NCI-H2196 (cell line): ENCODE measurements at regions not wholly inside any gene's neighbourhood (a gene's known extent, or its start where the extent isn't known, plus 50 kb on each side); places are given as distances from the start of the nearest gene placed in this dataset.

Experiments used
- DNase-seq: peaks from one replicate; lab custom pipeline; 2025; ENCODE audit not compliant: unreplicated experiment; lab: John Stamatoyannopoulos, UW

- DNase-seq, result peak; percentile 37
Observed at GRCh38 chr19:29263305-29264135, 50.6 kb upstream of the UQCRFS1 start.

DNA sequence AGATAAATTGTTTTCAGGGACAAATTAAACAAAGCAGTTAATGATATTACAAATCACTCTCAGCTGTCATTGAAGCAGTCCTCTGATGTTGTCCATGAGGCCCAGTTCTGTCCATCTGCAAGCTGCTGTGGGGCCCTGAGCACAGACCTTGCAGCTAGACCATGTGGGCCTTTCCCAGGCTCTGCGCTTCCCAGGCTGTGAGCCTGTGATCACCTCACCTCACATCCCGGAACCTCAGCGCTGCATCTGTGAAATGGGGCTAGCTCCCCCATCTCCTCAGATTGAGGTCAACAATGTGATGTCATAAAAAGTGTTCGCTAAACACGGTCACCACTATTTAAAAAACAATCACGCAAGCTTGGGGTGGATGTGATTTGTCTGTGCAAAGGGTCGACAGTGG, 51.9 kb upstream of the UQCRFS1 start:
- DNase-seq, result no peak

- DNase-seq, result no peak
Observed at GRCh38 chr19:29265436-29265835, 52.5 kb upstream of the UQCRFS1 start.

- DNase-seq, result no peak
Observed at GRCh38 chr19:29266001-29266400, 53.0 kb upstream of the UQCRFS1 start.

DNA sequence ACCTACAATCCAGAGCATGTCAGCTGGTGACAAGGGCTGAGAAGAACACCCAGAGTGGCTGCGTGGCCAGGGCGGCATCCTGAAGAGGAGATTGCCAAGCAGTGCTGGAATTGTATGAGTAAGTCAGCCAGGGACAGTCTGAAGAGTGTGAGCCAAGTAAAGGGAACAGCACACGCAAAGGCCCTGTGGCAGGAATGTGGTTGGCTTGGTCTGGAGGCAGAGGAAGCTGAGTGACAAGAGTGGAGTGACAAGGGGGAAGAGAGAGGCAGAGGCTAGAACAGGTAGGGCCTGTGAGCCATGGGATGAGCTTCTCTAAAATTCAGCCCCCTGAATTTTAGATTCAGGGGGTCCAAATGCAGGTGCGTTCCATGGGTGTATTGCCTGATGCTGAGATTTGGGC, 53.7 kb upstream of the UQCRFS1 start:
- no peak for DNase-seq

GRCh38 chr19:29267701-29268100, 54.8 kb upstream of the UQCRFS1 start:
- DNase-seq, result no peak

- DNase-seq, result no peak
Observed at GRCh38 chr19:29268103-29268502, 55.2 kb upstream of the UQCRFS1 start.

- no peak for DNase-seq
Observed at GRCh38 chr19:29268721-29269393, 55.9 kb upstream of the UQCRFS1 start.

GRCh38 chr19:29269641-29270040, 56.7 kb upstream of the UQCRFS1 start:
- no peak for DNase-seq

- no peak for DNase-seq
Observed at GRCh38 chr19:29271341-29271740, 58.4 kb upstream of the UQCRFS1 start.

DNA sequence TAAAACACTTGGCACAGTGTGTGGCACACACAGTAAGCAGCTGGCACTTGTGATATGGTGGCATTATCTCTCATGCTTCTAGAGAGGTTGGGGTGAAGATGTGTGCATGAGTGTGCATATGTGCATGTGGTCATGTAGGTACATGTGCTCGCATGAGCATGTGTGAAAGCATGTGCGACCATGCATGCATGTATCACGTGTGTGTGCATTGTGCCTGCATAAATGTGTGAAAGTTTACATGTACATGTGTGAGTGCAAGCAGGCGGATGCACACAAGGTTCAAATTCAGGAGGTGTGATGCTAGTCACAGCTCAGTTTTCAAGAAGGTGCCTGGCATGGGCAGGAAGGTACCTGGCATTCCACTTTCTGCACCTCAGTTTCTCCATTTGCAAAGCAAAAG, 59.0 kb upstream of the UQCRFS1 start:
- DNase-seq, result no peak

DNA sequence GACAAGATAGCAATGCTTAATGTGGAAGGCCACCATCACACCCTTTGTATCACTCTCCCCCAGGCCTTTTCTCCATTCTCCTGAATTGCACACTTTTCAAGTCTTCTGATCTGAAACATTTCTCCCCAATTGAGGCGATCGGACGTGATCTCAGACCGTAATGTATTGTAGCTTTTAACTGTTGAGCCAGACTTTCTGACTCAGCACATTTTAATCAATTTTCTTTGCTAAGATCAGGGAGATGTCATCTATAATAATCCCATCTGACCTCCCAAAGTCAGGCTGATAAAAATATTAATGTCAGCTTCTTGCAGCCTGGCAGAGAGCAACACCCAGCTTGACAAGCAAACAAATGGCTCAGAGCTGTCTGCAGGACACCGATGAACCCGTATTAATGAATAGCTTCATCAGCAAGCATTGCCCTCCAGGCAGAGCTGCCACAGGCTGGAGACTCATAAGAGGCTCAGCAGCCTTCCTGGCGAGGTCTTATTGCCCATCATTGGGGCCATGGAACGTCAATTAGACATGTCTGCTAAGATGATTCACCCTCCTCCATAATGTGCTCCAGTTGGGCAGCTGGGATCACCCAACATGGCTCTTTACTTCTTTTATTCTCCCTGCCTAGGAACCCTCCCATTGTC, 60.2 kb upstream of the UQCRFS1 start:
- DNase-seq, result no peak

GRCh38 chr19:29275266-29275665, 62.3 kb upstream of the UQCRFS1 start:
- DNase-seq, result no peak

- no peak for DNase-seq
Observed at GRCh38 chr19:29277102-29277501, 64.2 kb upstream of the UQCRFS1 start.

DNA sequence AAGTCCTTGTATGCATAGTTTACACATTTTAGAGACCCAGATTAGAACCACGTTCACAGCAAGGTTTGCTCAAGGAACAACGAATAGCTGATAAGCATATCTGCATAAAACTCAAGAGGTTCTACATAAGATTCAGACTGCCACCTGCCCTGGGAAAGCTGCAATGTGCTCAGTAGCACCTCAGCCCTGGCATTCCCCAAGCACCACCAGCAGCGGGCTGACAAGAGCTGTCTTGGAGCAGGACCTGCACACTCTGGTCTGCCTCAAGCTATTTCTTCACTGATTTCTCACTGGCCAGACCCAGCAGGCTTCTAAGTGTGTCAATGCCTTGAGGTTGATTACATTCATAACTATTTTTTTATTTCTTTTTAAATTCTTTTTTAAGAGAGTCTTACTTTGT, 65.8 kb upstream of the UQCRFS1 start:
- DNase-seq, result no peak

DNA sequence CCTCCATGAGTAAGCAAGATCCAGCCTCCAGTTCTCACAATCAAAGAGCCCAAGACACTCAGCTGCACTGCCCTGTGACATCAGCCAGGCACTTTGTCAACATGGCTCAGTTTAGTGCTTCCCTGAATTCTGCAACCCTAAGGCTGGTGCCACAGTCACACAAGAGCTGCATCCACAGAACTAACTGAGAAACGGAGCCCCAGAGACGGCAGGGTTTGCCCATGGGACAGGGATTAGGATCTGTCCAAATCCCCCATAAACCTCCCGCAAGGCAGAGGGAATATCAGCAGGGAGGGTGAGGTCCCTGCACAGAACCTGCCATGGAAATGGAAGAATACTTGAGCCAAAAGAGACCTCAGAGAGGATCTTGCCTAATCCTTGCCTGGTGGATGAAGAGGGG, 70.4 kb upstream of the UQCRFS1 start:
- no peak for DNase-seq

DNA sequence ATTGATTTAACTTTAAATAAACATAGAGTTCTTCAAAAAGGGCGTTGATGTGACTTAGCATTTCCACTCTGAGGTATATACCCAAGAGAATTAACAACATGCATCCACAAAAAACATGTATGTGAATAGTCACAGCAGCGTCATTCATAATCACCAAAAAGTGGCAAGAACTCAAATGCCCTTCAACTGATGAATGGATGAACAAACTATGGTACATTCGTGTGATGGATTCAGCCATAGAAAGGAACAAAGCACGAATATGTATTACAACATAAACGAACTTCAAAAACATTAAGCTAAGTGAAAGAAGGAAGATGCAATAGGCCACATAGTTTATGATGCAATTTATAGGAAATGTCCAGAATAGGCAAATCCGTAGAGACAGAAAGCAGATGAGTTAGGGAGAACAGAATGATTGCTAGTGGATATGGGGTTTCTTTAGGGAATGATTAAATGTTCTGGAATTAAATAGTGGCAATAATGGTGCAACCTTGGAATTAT, 72.3 kb upstream of the UQCRFS1 start:
- no peak for DNase-seq

DNA sequence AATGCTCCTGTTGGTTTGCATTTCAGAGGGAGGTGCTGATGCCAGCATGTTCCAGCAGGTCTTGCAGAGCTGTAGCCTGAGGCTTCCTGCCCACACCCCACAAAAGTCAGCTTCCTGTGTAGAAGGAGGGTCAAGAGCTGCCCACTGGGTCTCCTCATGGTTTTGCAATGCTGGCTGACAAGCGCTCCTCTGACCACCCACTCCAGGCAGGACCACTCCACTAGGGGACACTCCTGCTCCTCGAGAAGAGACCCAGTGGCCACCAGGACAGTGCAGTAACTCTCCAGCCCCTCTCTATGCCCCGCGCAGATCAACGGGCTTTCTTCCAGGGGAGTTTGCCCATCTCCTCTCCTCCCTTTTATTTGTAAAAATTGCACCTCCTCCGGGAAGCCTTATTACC, 72.9 kb upstream of the UQCRFS1 start:
- no peak for DNase-seq

GRCh38 chr19:29287061-29287460, 74.1 kb upstream of the UQCRFS1 start:
- DNase-seq, result no peak

DNA sequence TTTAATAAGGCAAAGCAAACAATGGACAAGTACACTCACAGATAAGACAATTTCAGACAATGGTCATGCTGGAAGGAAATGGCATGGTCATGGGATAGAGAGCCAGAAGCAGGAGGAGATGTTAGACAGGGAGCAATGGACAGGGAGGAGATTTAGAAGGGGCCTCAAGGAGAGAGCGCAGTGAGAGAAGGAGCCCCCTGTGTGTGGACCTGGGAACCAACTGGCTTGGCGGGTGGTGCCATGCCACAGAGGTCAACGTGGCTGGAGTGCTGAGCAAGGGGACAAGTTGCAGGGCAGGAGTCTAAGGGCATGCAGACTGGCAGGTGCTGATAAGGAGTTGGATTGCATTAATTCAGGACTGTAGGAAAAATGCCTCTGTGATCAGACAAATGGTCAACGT, 75.3 kb upstream of the UQCRFS1 start:
- no peak for DNase-seq

- no peak for DNase-seq
Observed at GRCh38 chr19:29289020-29289419, 76.1 kb upstream of the UQCRFS1 start.

- DNase-seq, result no peak
Observed at GRCh38 chr19:29290853-29291252, 77.9 kb upstream of the UQCRFS1 start.
